Liver (tissue), 3 donors: ENCODE measurements at regions not wholly inside any gene's neighbourhood (a gene's known extent, or its start where the extent isn't known, plus 50 kb on each side); places are given as distances from the start of the nearest gene placed in this dataset.

Experiments
- ATF3 ChIP-seq: IDR thresholded peaks from 2 replicates; pipeline ENCODE4 v1.6.1; 2016; ENCODE audit warnings: antibody characterized with exemption
- CTCF ChIP-seq: fragments of 150-350 bp; IDR thresholded peaks from 2 replicates; pipeline ENCODE4 v1.5.1; 2017; ENCODE audit warnings: improper control_type of control experiment, low read depth, low read length; ENCODE audit not compliant: missing input control
- RAD21 ChIP-seq, 2 donors: IDR thresholded peaks; 2 replicates each; pipeline ENCODE4 v1.6.1; 2016; ENCODE audit warnings: antibody characterized with exemption in 2 of 2, mild to moderate bottlenecking in 2 of 2
- REST ChIP-seq: IDR thresholded peaks from 2 replicates; pipeline ENCODE4 v1.6.1; 2016; ENCODE audit warnings: antibody characterized with exemption, mild to moderate bottlenecking
- donor health status: healthy.
- donor health status: healthy.

- TF ChIP-seq CTCF, result no peak
- peak; percentile 95 for TF ChIP-seq REST
- TF ChIP-seq RAD21 (IDR thresholded peaks at IDR 0.05), result no peak
- TF ChIP-seq ATF3, result no peak
Measured at GRCh38 chr5:29963956-29964355, 1229.5 kb upstream of the CDH6 start.
